RCC 7860 (cell line): ENCODE measurements at regions not wholly inside any gene's neighbourhood (a gene's known extent, or its start where the extent isn't known, plus 50 kb on each side); places are given as distances from the start of the nearest gene placed in this dataset.
"Not testable (repeated sequence)": the region's sequence is repeated elsewhere in the genome, so short reads cannot be mapped to it uniquely, and the experiment has no call there.

Experiments
- DNase-seq: peaks from one replicate; pipeline ENCODE4 v3.0.0-alpha.2; 2015; ENCODE audit warnings: low spot score
- FAIRE-seq: peaks from 2 replicates; lab custom pipeline; 2012; peaks lifted over from hg19 to GRCh38; lab: Jason Lieb, UNC

GRCh38 chr1:206256935-206257334 is 53.6 kb downstream of the SRGAP2 start:
- FAIRE-seq, DNase-seq: not testable (repeated sequence)

GRCh38 chr1:206261473-206261872 is 58.1 kb downstream of the SRGAP2 start:
- not testable (repeated sequence) for FAIRE-seq, DNase-seq

GRCh38 chr1:206262424-206262823 is 59.1 kb downstream of the SRGAP2 start:
- DNase-seq, result not testable (repeated sequence)
- FAIRE-seq, result peak; percentile 74

GRCh38 chr1:206264916-206265315 is 61.6 kb downstream of the SRGAP2 start:
- not testable (repeated sequence) for FAIRE-seq

GRCh38 chr1:206271153-206271552 is 67.8 kb downstream of the SRGAP2 start:
- not testable (repeated sequence) for DNase-seq, FAIRE-seq

More at GRCh38 chr1:206264916-206265315, 61.6 kb downstream of the SRGAP2 start:
- not testable (repeated sequence) for DNase-seq

- DNase-seq, FAIRE-seq: not testable (repeated sequence)
Measured at GRCh38 chr1:206273104-206273503, 69.8 kb downstream of the SRGAP2 start.

DNA sequence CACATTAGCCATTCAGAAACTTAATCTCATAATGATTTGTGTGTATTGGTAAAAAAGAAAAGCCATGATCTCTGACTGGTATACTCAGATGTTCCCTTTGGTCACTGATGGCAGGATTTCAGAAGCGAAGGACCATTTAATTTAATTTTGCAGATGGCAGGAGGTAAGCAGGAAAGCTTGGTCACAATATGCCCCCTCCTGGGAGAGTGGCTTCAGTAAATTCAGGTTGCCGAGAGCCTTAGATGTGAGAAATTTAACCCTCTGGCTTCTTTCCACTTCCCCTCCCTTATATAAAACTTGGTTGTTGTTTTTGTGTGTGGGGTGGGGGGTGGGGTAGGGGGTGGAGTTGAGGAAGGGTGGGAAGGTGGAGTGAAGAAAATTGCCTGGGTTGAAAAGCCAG is 72.8 kb downstream of the SRGAP2 start:
- DNase-seq, FAIRE-seq: not testable (repeated sequence)

- not testable (repeated sequence) for FAIRE-seq, DNase-seq
Measured at GRCh38 chr1:206278683-206279082, 75.3 kb downstream of the SRGAP2 start.

DNA sequence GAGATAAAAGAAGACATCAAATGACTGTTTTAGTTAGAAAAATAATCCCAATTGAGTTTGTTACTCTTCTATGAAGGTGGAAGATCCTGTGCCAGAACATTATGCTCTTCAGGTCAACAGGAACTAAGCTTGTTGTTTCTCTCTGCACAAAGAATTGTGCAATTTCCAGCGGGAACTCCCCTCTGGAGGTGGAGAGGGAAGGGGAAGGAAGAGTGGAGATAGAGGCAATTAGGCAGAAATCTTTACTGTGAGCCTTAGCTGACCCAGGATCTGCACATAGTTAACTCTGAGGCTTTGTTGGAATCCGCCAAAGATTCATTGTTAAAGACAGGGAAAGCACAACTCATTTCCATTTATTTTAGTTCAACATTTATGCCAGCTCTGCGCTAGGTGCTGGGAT is 77.3 kb downstream of the SRGAP2 start:
- not testable (repeated sequence) for DNase-seq, FAIRE-seq

DNA sequence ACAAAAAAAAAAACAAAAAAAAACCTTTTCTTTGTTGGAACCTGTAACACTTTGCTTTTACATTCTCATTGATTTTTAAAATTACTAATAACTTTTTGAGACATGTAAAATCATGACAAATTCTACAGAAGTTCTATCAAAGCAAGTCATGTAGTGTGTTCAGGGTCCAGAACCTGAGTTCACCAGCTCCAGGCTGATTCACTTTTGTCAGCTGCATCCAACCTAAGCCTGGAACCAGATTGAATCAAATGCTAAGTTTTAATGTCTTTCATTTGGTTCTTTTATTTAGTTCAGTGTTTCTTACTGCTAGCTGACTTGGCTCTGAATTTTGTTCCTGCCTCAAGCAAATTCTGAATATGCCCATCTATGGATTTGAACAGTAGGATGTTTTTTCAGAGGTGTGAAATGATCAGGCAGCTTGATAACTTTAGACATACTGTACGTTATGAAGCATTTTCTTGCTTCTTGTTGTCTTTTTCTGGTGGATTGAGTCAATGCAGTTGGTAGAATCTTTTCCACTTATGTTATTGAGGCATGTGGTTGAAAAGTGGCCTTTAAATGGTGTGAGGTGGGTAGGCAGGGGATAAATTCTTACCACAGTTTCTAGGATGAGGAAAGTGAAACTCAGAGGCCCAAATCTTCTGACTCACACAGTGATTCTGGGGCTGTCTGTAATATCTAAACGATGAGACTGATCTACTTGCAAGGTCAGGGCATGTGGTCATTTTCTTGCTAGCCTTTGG is 78.7 kb downstream of the SRGAP2 start:
- not testable (repeated sequence) for DNase-seq, FAIRE-seq

DNA sequence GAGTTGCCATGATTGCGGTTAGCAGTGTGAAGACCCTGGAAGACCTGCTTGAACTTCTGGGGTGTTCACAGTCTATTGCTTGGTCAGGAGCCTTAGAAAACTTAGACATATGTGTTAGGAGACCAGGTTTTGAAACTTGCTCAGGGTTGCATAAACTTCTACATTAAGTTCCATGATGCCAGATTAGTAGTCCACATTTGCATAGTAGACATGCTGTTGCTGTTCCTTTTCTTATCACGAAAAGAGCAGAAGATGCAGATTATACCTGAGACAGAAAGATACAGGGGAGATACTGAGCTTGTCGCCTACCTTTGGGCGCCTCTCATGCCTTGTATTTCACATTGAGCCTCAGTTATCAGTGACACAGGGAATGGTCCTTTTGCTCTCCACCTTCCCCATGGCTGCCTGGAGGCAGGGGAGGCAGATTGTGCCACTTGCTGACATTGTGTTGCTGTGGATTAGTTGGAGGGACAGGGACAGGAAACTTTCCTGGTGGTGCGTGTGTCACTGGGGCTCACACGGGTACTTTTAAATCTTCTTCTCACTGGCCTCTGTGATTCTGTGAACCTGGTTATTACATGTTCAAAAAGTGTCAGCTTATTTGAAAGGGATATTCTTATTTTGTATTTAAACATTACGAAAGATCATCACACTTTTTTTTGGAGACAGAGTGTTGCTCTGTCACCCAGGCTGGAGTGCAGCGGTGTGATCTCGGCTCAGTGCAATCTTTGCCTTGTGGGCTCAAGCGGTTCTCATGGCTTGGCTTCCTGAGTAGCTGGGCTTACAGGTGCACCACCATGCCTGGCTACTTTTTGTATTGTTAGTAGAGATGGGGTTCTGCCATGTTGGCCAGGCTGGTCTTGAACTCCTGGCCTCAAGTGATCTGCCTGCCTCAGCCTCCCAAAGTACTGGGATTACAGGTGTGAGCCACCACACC is 82.0 kb downstream of the SRGAP2 start:
- not testable (repeated sequence) for DNase-seq, FAIRE-seq

- FAIRE-seq, DNase-seq: not testable (repeated sequence)
Measured at GRCh38 chr1:206287759-206288158, 84.4 kb downstream of the SRGAP2 start.

- not testable (repeated sequence) for FAIRE-seq, DNase-seq
Measured at GRCh38 chr1:206288453-206288852, 85.1 kb downstream of the SRGAP2 start.

- FAIRE-seq, DNase-seq: not testable (repeated sequence)
Measured at GRCh38 chr1:206297145-206298031, 94.0 kb downstream of the SRGAP2 start.

GRCh38 chr1:206298032-206298392 is 94.7 kb downstream of the SRGAP2 start:
- not testable (repeated sequence) for FAIRE-seq, DNase-seq

DNA sequence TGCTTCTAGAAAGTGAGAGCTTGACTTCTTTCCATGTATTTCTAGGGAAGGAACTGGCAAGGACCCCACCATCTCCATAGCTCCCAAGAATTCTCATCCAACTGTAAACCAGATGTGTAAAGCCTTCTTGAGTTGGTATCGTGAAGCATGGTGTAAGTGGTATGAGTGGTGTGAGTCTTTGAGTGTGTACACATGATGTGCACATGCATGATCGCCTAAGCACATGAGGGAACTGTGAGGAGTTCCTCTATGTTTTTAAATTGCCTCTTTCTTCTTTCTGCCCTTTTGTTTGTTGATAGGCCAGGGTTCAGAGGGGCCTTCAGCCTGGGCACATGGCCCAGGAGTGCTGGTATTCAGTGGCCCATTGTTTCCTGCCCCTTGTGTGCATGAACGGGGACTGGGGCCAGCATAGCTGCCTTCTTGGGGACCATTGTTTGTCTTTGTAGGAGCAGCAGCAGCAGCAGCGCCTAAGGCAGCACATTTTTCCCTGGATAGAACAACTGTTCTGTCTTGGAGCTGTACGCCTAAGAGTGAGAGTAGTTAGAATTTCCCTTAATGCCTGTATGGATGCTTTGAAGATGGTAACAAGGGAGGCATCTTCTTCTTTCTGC is 95.9 kb downstream of the SRGAP2 start:
- not testable (repeated sequence) for DNase-seq, FAIRE-seq

DNA sequence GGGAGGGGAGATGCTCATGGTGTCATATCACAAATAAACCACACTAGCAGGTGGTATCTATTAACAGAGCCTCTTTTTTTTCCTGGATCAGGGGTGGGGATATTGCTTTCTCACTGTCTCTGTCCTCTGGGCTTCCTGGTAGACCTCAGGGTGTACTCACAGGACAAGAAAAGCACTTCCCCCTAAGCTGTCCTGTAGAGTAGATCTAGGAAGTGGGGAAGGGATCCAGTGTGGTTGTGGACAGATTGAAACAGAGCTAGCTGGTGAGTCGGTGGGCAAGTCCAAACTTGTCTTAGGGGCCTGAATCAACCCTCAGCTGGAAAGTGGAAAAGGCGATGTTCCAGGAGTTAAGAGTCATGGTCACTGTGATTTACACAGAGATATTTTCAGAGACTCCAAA is 96.6 kb downstream of the SRGAP2 start:
- not testable (repeated sequence) for FAIRE-seq, DNase-seq

GRCh38 chr1:206302056-206302455 is 98.7 kb downstream of the SRGAP2 start:
- not testable (repeated sequence) for DNase-seq, FAIRE-seq

GRCh38 chr1:206307442-206307841 is 104.1 kb downstream of the SRGAP2 start:
- not testable (repeated sequence) for FAIRE-seq, DNase-seq

GRCh38 chr1:206310948-206311347 is 107.6 kb downstream of the SRGAP2 start:
- DNase-seq, FAIRE-seq: not testable (repeated sequence)
